Keratinocyte (primary cell): ENCODE measurements at regions not wholly inside any gene's neighbourhood (a gene's known extent, or its start where the extent isn't known, plus 50 kb on each side); places are given as distances from the start of the nearest gene placed in this dataset.
A peak's percentile ranks its signal among the peaks of the same experiment; 100 is the strongest.

ENCODE experiments used
- DNase-seq: peaks from one replicate; pipeline ENCODE4 v3.0.0-alpha.2; 2011; ENCODE audit warnings: low read depth, missing footprints, low spot score
- FAIRE-seq: peaks from 2 replicates; lab custom pipeline; 2011; peaks lifted over from hg19 to GRCh38; lab: Jason Lieb, UNC
- H2AFZ ChIP-seq: 2 replicates; pipeline ENCODE4 v1.6.0; 2012; ENCODE audit warnings: low read length, control low read depth, inconsistent platforms; ENCODE audit not compliant: control insufficient read depth
- H3K27ac ChIP-seq: 2 replicates; pipeline ENCODE4 v1.5.1; 2011; ENCODE audit warnings: low read length; ENCODE audit not compliant: control insufficient read depth, insufficient read depth
- H3K27me3 ChIP-seq: 3 replicates; pipeline ENCODE4 v1.6.0; 2011; ENCODE audit warnings: low read length; ENCODE audit not compliant: control insufficient read depth, insufficient read depth; ENCODE audit errors: extremely low read depth
- H3K36me3 ChIP-seq, 2 experiments: 2 replicates in 1 of 2; 3 replicates in 1 of 2; pipeline ENCODE4 v1.5.1; 2011; ENCODE audit warnings: low read length in 2 of 2, mild to moderate bottlenecking in 1 of 2; ENCODE audit not compliant: control insufficient read depth in 2 of 2, insufficient read depth in 2 of 2; ENCODE audit errors: extremely low read depth in 1 of 2
- H3K4me1 ChIP-seq: 3 replicates; pipeline ENCODE4 v1.5.1; 2011; ENCODE audit warnings: low read length; ENCODE audit not compliant: control insufficient read depth, insufficient read depth; ENCODE audit errors: extremely low read depth
- H3K4me2 ChIP-seq: 3 replicates; pipeline ENCODE4 v1.6.0; 2011; ENCODE audit warnings: low read depth, low read length; ENCODE audit not compliant: control insufficient read depth, insufficient read depth; ENCODE audit errors: extremely low read depth
- H3K4me3 ChIP-seq, 3 experiments: fragments of 200-600 bp in 1 of 3; sonication (generic) in 1 of 3; 2 replicates in 2 of 3; 3 replicates in 1 of 3; pipeline ENCODE4 v1.5.1; 2011 to 2016; ENCODE audit warnings: low read length in 3 of 3, mild to moderate bottlenecking in 3 of 3, control low read depth in 2 of 3, inconsistent platforms in 1 of 3, low read depth in 1 of 3, mixed read lengths in 1 of 3, mixed run types in 1 of 3, moderate library complexity in 1 of 3; ENCODE audit not compliant: control insufficient read depth in 2 of 3, insufficient read depth in 2 of 3; ENCODE audit errors: extremely low read depth in 1 of 3
- H3K79me2 ChIP-seq: 2 replicates; pipeline ENCODE4 v1.6.0; 2012; ENCODE audit warnings: low read length; ENCODE audit not compliant: control insufficient read depth, insufficient read depth
- H3K9ac ChIP-seq: 3 replicates; pipeline ENCODE4 v1.6.0; 2011; ENCODE audit warnings: low read length; ENCODE audit not compliant: control insufficient read depth, insufficient read depth; ENCODE audit errors: extremely low read depth
- H3K9me1 ChIP-seq: 3 replicates; pipeline ENCODE4 v1.6.0; 2011; ENCODE audit warnings: low read length; ENCODE audit not compliant: control insufficient read depth, insufficient read depth; ENCODE audit errors: extremely low read depth
- H3K9me3 ChIP-seq: 2 replicates; pipeline ENCODE4 v1.5.1; 2012; ENCODE audit warnings: low read depth, low read length; ENCODE audit not compliant: control insufficient read depth
- H4K20me1 ChIP-seq: 3 replicates; pipeline ENCODE4 v1.6.0; 2011; ENCODE audit warnings: low read length; ENCODE audit not compliant: control insufficient read depth, insufficient read depth; ENCODE audit errors: extremely low read depth
- CTCF ChIP-seq, 3 experiments: IDR thresholded peaks in 1 of 3; conservative IDR thresholded peaks in 1 of 3; optimal IDR thresholded peaks in 1 of 3; 2 replicates in 2 of 3; 3 replicates in 1 of 3; pipeline versions ENCODE3 to v1.5.1; 2011; ENCODE audit warnings: low read length in 3 of 3, mild to moderate bottlenecking in 3 of 3, moderate library complexity in 2 of 3, control low read depth in 1 of 3, inconsistent platforms in 1 of 3; ENCODE audit not compliant: insufficient read depth in 2 of 3; ENCODE audit errors: extremely low read depth in 1 of 3
- EZH2 ChIP-seq: IDR thresholded peaks from one replicate; pipeline ENCODE4 v1.6.1; 2012; ENCODE audit warnings: inconsistent platforms, mild to moderate bottlenecking, low read length, moderate library complexity
- dilution Hi-C: fragments of 300-500 bp; cut with MboI; formaldehyde crosslinking; loops from one replicate; pipeline ENCODE4 v1.7.0; 2020; ENCODE audit warnings: low sequenced_read_pairs; ENCODE audit not compliant: extremely low pct_ligation_motif_present

- no peaks in the 10 kb centered on the region for H4K20me1 ChIP-seq
- no peaks in the 10 kb centered on the region for H3K9me1 ChIP-seq
- peak; percentile 88 to 95 (median 91) for TF ChIP-seq CTCF (optimal IDR thresholded peaks at IDR 0.05 in 1 of 3, IDR thresholded peaks at IDR 0.05 in 1 of 3, conservative IDR thresholded peaks at IDR 0.05 in 1 of 3; ENCODE audit: extremely low read depth in 1 of 3, insufficient read depth in 2 of 3, low read length in 3 of 3)
- no peak for TF ChIP-seq EZH2
- FAIRE-seq, result peak; percentile 41
- H3K27ac ChIP-seq, result no peak overlapping the region
- H3K9ac ChIP-seq, result no peak overlapping the region
- H3K4me3 ChIP-seq, result no peak overlapping the region
- no peaks in the 10 kb centered on the region for H3K9me3 ChIP-seq
- H3K4me1 ChIP-seq, result no peaks in the 10 kb centered on the region
- H3K4me2 ChIP-seq, result no peak overlapping the region
- H3K36me3 ChIP-seq, result no peaks in the 10 kb centered on the region
- dilution Hi-C loops, result no loop called here
- H3K27me3 ChIP-seq, result peaks cover 3% of the 10 kb centered on the region
- no peaks in the 10 kb centered on the region for H3K79me2 ChIP-seq
- DNase-seq, result peak; percentile 30
- no peak overlapping the region for H2AFZ ChIP-seq
These were observed 90.4 kb upstream of the SLC35G4 start for GRCh38 chr18:11518788-11519685.

GRCh38 chr18:11517704-11518103 is 91.7 kb upstream of the SLC35G4 start:
- FAIRE-seq, result no peak
- no peak for TF ChIP-seq EZH2
- TF ChIP-seq CTCF (optimal IDR thresholded peaks at IDR 0.05 in 1 of 3, IDR thresholded peaks at IDR 0.05 in 1 of 3, conservative IDR thresholded peaks at IDR 0.05 in 1 of 3; ENCODE audit: extremely low read depth in 1 of 3, insufficient read depth in 2 of 3, low read length in 3 of 3), result no peak
- dilution Hi-C loops, result no loop called here
- Histone ChIP-seq H2AFZ (no peak overlapping the region), H3K4me3 (no peak overlapping the region), H3K27ac (no peak overlapping the region), H3K4me1 (no peaks in the 10 kb centered on the region), H3K79me2 (no peaks in the 10 kb centered on the region), H3K9me1 (no peaks in the 10 kb centered on the region), H3K27me3 (peaks cover 3% of the 10 kb centered on the region), H3K9ac (no peak overlapping the region), H4K20me1 (no peaks in the 10 kb centered on the region), H3K36me3 (no peaks in the 10 kb centered on the region), H3K9me3 (no peaks in the 10 kb centered on the region), H3K4me2 (no peak overlapping the region)
- no peak for DNase-seq
